Upper lobe of right lung (tissue), 1 donor: ENCODE measurements at regions not wholly inside any gene's neighbourhood (a gene's known extent, or its start where the extent isn't known, plus 50 kb on each side); places are given as distances from the start of the nearest gene placed in this dataset.

ENCODE experiments used
- ATAC-seq: fragments of 200-7000 bp; cut with Tn5 transposase; one replicate; pipeline ENCODE4 v1.9.1; 2020; ENCODE audit warnings: mild to moderate bottlenecking, moderate library complexity
- DNase-seq: peaks from one replicate; pipeline ENCODE4 v3.0.0-alpha.2; 2020
- H3K27ac ChIP-seq: fragments of 200-600 bp; one replicate; pipeline ENCODE4 v1.8.0; 2022
- H3K27me3 ChIP-seq: fragments of 200-600 bp; one replicate; pipeline ENCODE4 v1.8.0; 2022; ENCODE audit warnings: mild to moderate bottlenecking
- H3K36me3 ChIP-seq: fragments of 200-600 bp; one replicate; pipeline ENCODE4 v1.8.0; 2022
- H3K4me1 ChIP-seq: fragments of 200-600 bp; one replicate; pipeline ENCODE4 v1.8.0; 2022
- H3K4me3 ChIP-seq: fragments of 200-600 bp; one replicate; pipeline ENCODE4 v1.8.0; 2022; ENCODE audit warnings: mild to moderate bottlenecking
- H3K9me3 ChIP-seq: fragments of 200-600 bp; one replicate; pipeline ENCODE4 v1.8.0; 2022
- intact Hi-C: fragments of 100-400 bp; cut with DNase I; formaldehyde crosslinking; loops from one replicate; pipeline ENCODE4 v1.11.0; 2022
- TF ChIP-seq, protein P1 (sequence below): fragments of 200-600 bp; IDR thresholded peaks from one replicate; pipeline ENCODE4 v1.8.0; 2022; ENCODE audit warnings: antibody characterized with exemption
- donor health status: DM: no; HTN: yes; CAD: no; lungs with severe emphysema.

DNA sequence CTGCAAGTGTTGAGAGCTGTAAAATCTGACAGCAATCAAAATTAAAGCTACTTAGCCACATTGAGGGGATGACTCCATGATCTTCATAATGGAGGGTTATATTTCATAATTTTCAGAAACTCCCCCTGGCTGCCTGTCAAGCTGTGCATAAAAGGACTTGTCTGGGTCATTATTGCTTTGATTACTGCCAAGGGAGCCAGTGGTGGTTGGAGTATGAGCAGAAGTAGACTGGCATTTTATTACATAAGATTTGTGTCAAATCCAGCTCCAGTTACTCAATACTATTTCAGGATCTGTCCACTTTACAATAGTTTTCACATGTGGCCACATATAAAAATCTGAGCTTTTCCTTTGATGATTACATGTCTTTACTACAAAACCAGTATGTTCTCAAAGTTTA lies 108.9 kb upstream of the SLC5A12 start:
- ATAC-seq (no peak), DNase-seq (no peak)
- TF ChIP-seq, protein P1, sequence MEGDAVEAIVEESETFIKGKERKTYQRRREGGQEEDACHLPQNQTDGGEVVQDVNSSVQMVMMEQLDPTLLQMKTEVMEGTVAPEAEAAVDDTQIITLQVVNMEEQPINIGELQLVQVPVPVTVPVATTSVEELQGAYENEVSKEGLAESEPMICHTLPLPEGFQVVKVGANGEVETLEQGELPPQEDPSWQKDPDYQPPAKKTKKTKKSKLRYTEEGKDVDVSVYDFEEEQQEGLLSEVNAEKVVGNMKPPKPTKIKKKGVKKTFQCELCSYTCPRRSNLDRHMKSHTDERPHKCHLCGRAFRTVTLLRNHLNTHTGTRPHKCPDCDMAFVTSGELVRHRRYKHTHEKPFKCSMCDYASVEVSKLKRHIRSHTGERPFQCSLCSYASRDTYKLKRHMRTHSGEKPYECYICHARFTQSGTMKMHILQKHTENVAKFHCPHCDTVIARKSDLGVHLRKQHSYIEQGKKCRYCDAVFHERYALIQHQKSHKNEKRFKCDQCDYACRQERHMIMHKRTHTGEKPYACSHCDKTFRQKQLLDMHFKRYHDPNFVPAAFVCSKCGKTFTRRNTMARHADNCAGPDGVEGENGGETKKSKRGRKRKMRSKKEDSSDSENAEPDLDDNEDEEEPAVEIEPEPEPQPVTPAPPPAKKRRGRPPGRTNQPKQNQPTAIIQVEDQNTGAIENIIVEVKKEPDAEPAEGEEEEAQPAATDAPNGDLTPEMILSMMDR, result no peak
- Histone ChIP-seq H3K9me3 (no peaks in the 10 kb centered on the region), H3K36me3 (no peaks in the 10 kb centered on the region), H3K27me3 (no peaks in the 10 kb centered on the region), H3K4me3 (no peak overlapping the region), H3K4me1 (no peaks in the 10 kb centered on the region), H3K27ac (no peak overlapping the region)
- intact Hi-C loops, result no loop called here

DNA sequence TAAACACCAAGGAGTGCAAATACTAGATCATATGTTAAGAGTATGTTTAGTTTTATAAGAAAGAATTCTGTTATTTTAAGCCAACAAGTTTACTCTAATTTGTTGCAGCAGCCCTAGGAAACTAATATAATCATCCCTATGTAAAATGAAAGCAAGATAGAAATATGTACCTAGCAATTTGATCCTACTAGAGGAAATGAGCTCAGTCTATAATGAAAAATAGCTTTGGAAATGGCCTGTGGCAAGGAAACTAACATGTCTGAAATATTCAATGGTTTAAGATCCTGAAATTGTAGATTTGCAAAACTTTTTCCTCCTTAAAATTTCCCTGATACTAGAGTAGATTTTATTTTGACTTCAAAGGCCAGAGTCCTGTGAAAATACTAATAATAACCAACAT lies 112.7 kb upstream of the SLC5A12 start:
- no peak for ATAC-seq
- Histone ChIP-seq H3K4me3 (no peak overlapping the region), H3K27me3 (no peaks in the 10 kb centered on the region), H3K36me3 (no peaks in the 10 kb centered on the region), H3K4me1 (no peaks in the 10 kb centered on the region), H3K27ac (no peak overlapping the region), H3K9me3 (no peaks in the 10 kb centered on the region)
- TF ChIP-seq, protein P1, result no peak
- intact Hi-C loops, result no loop called here
- DNase-seq, result no peak

DNA sequence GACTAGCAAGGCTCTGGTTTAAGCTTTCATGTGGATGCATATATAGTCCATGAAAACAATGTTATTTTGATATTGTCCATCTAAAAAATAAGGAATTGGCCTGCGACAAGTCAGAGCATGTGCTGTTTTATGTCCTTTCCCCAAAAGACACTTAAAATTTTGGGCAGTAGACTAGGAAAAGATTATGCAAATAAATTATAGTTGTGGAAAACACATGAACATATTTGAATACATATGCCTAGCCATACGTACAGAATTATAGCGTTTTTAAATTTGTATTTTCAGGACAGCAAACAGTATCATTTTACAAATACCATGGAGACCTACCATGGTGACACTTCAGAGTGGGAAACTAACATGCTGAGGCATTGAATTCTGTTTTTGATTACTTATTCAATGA lies 113.8 kb upstream of the SLC5A12 start:
- H3K4me3 ChIP-seq, result no peak overlapping the region
- no peaks in the 10 kb centered on the region for H3K27me3 ChIP-seq
- no peaks in the 10 kb centered on the region for H3K9me3 ChIP-seq
- intact Hi-C loops, result no loop called here
- TF ChIP-seq, protein P1, result no peak
- ATAC-seq (no peak), DNase-seq (no peak)
- H3K27ac ChIP-seq, result no peak overlapping the region
- no peaks in the 10 kb centered on the region for H3K4me1 ChIP-seq
- H3K36me3 ChIP-seq, result no peaks in the 10 kb centered on the region

DNA sequence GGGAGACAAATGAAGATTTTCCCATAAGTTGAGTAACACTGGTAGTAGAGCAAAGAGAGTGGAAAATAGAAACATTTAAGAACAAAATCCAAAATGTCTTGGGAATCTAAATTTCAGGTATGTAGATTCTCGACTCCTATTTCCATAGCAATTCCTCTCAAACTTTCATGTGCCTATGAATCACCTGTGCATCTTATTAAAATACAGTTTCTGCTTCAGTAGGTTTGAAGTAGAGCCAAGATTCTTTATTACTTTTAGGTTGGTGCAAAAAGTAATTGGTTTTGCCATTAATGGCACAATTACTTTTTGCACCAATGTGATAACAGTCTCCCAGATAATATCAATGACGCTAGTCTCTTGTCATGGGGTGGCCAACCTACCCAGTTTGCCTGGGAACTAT lies 115.3 kb upstream of the SLC5A12 start:
- Histone ChIP-seq H3K27ac (no peak overlapping the region), H3K27me3 (no peaks in the 10 kb centered on the region), H3K9me3 (no peaks in the 10 kb centered on the region), H3K36me3 (no peaks in the 10 kb centered on the region), H3K4me1 (no peaks in the 10 kb centered on the region), H3K4me3 (no peak overlapping the region)
- intact Hi-C loops, result no loop called here
- TF ChIP-seq, protein P1, result no peak
- no peak for DNase-seq
- ATAC-seq, result no peak

DNA sequence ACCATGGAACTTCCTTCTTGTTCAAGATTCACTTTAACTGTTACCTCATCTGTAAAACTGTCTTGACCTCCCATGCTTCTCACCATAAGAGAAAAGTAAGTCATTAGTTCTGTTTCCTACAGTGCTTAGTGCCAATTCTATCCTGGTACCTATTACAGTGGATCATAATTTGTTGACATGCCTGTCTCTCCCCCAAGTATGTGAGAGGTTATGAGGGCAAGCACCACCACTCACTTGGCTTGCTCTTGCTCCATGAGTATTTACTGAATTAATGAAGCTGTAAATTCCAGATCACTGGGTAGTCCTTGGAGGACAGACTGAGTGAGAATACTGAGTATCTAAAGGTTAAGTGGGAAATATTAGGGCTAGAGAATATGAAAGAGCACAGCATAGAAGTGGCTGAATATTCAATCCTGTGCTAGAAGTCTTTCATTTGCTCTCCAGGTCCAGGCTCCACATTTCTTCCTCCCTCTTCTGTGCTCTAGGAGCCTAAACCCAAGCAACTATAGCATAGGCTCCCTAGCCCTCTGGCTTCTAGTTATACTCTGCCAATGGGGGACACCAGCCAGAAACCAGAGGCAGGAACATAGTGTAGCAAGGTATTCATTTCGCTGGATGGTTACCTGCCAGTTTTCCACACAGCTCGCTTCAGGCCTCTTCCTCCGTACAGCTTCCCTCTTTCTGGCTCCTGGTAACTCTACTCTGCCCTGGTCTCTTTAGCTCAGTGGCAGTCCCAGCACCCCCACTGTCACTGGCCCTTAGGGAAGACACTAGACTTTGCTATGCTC lies 118.2 kb upstream of the SLC5A12 start:
- TF ChIP-seq, protein P1, result no peak
- intact Hi-C loops, result no loop called here
- Histone ChIP-seq H3K27me3 (no peaks in the 10 kb centered on the region), H3K36me3 (no peaks in the 10 kb centered on the region), H3K9me3 (no peaks in the 10 kb centered on the region), H3K4me1 (no peaks in the 10 kb centered on the region), H3K4me3 (no peak overlapping the region), H3K27ac (no peak overlapping the region)
- no peak for ATAC-seq
- DNase-seq, result no peak
